Heart left ventricle (tissue), 13 donors: ENCODE measurements at regions not wholly inside any gene's neighbourhood (a gene's known extent, or its start where the extent isn't known, plus 50 kb on each side); places are given as distances from the start of the nearest gene placed in this dataset.

Experiments
- POLR2A ChIP-seq, 2 donors: fragments of 450-650 bp; IDR thresholded peaks; one replicate each; pipeline ENCODE4 v1.6.1; 2017; ENCODE audit warnings: antibody characterized with exemption in 2 of 2, mild to moderate bottlenecking in 2 of 2, moderate library complexity in 2 of 2
- TF ChIP-seq, protein P1 (sequence below), 12 donors: fragments of 200-600 bp; sonication (generic) in 4 of 12; IDR thresholded peaks; one replicate each; pipeline versions ENCODE4 v1.5.0 to v1.8.0; 2018 to 2022; ENCODE audit warnings: antibody characterized with exemption in 12 of 12, mild to moderate bottlenecking in 5 of 12
- donor health status: ischemic (EF 13 %, LVEDD 7.1; RV severe dilation, severe dysfunction).
- donor health status: DM: no; HTN: yes; CAD: no.
- donor health status: DM: no; HTN: no; CAD: no.
- donor health status: ischemic (EF 25% LVEDD 6.9; RV normal size, moderate dysfunction).
- donor health status: ischemic (EF 25% LVEDD 5.7; RV mildly dilated, moderate dysfunction).
- donor health status: ischemic (EF 35%, LVEDD 5.7; RV mildly dilated, moderate dysfunction).
- donor health status: nonischemic (EF 11% LVEDD 7.7; RV severe dilation, severe dysfunction).
- donor health status: DM: yes; HTN: yes; CAD: no.
- donor health status: PGD.
- donor health status: ischemic (EF 29% LVEDD 5.4; RV normal size, mild dysfunction).
- donor health status: nonischemic (EF 23%, LVEDD 6.1; RV moderate dilation, normal function).

DNA sequence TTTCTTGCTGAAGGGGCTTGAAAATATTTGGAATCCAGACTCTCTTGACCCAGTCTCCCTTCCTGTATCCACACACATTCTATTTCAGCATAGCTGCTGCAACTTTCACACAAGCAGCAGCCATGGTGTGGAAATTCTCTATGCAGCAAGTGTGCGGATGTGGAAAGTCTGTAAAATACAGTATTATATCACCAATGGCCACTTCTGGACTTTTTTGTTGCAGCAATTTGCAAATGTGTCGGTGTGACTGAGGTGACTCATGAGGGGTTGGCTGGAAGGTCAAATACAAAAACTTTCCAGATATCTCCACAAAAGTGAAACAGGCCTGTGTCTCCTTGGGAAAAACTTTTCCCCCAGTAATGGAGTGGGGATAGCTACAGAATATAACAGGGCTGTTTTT is 299.3 kb upstream of the GYPC start:
- TF ChIP-seq, protein P1, sequence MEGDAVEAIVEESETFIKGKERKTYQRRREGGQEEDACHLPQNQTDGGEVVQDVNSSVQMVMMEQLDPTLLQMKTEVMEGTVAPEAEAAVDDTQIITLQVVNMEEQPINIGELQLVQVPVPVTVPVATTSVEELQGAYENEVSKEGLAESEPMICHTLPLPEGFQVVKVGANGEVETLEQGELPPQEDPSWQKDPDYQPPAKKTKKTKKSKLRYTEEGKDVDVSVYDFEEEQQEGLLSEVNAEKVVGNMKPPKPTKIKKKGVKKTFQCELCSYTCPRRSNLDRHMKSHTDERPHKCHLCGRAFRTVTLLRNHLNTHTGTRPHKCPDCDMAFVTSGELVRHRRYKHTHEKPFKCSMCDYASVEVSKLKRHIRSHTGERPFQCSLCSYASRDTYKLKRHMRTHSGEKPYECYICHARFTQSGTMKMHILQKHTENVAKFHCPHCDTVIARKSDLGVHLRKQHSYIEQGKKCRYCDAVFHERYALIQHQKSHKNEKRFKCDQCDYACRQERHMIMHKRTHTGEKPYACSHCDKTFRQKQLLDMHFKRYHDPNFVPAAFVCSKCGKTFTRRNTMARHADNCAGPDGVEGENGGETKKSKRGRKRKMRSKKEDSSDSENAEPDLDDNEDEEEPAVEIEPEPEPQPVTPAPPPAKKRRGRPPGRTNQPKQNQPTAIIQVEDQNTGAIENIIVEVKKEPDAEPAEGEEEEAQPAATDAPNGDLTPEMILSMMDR (IDR thresholded peaks at IDR 0.05): no peak
- no peak for TF ChIP-seq POLR2A (IDR thresholded peaks at IDR 0.05)
